ENCODE measurements at regions not wholly inside any gene's neighbourhood (a gene's known extent, or its start where the extent isn't known, plus 50 kb on each side); places are given as distances from the start of the nearest gene placed in this dataset.

- BruUV-seq (replicated peaks) = no TSS peak
- DNase-seq (ENCODE audit: low read depth, low spot score) (no peak), FAIRE-seq (no peak)
- H3K36me3 ChIP-seq (ENCODE audit: control insufficient read depth in 2 of 2, extremely low read depth in 1 of 2, insufficient read depth in 2 of 2, low read length in 2 of 2) = no peaks in the 10 kb centered on the region
- H4K20me1 ChIP-seq (replicated peaks; ENCODE audit: control insufficient read depth, extremely low read depth, insufficient read depth, low read length) = no peaks in the 10 kb centered on the region
- H2AFZ ChIP-seq (ENCODE audit: low read depth, low read length) = no peak overlapping the region
- H3K27ac ChIP-seq (ENCODE audit: insufficient read depth, low read depth, low read length) = no peak overlapping the region
- H3K27me3 ChIP-seq (ENCODE audit: control insufficient read depth in 2 of 2, insufficient read depth in 2 of 2, low read length in 2 of 2) = no peaks in the 10 kb centered on the region
- H3K4me2 ChIP-seq (ENCODE audit: insufficient read depth, low read length) = no peak overlapping the region
- dilution Hi-C loops (cut with MboI; ENCODE audit: extremely low pct_ligation_motif_present, low sequenced_read_pairs) = no loop called here
- H3K9me3 ChIP-seq (replicated peaks; ENCODE audit: control insufficient read depth, insufficient read depth, low read length) = no peaks in the 10 kb centered on the region
- ChIA-PET POLR2A (no interaction called here), CTCF (no interaction called here)
- H3K9me1 ChIP-seq (replicated peaks; ENCODE audit: control insufficient read depth, extremely low read depth, insufficient read depth, low read length) = no peaks in the 10 kb centered on the region
- no peak overlapping the region for H3K9ac ChIP-seq (replicated peaks; ENCODE audit: extremely low read depth, insufficient read depth, low read length)
- TF ChIP-seq POLR2AphosphoS5 (IDR thresholded peaks at IDR 0.05; ENCODE audit: insufficient read depth, low read depth, low read length) (no peak), MAX (IDR thresholded peaks at IDR 0.05; ENCODE audit: insufficient read depth, insufficient read length) (no peak), POLR2A (IDR thresholded peaks at IDR 0.05; ENCODE audit: low read depth, low read length) (no peak), JUN (IDR thresholded peaks at IDR 0.05; ENCODE audit: borderline replicate concordance, insufficient read depth, insufficient read length, low read depth) (no peak), CTCF (IDR thresholded peaks at IDR 0.05; ENCODE audit: extremely low read depth in 1 of 2, insufficient read depth in 1 of 2, low read depth in 1 of 2, low read length in 2 of 2) (no peak), EZH2 (IDR thresholded peaks at IDR 0.05; ENCODE audit: borderline replicate concordance, low read depth, low read length, severe bottlenecking) (no peak), GATA2 (IDR thresholded peaks at IDR 0.05; ENCODE audit: insufficient read depth, insufficient read length, low read depth, low read length) (no peak), FOS (IDR thresholded peaks at IDR 0.05; ENCODE audit: borderline replicate concordance, insufficient read depth, low read length) (no peak), MYC (IDR thresholded peaks at IDR 0.05; ENCODE audit: low read depth, low read length) (no peak)
- no peaks in the 10 kb centered on the region for H3K79me2 ChIP-seq (ENCODE audit: control insufficient read depth, insufficient read depth, low read length)
- H3K4me3 ChIP-seq (replicated peaks in 1 of 3; ENCODE audit: insufficient read depth in 1 of 3, low read depth in 1 of 3, low read length in 3 of 3) = no peak overlapping the region
- no peaks in the 10 kb centered on the region for H3K4me1 ChIP-seq (ENCODE audit: control insufficient read depth, extremely low read depth, insufficient read depth, low read length)
- intact Hi-C loops (cut with micrococcal nuclease) = no loop called here
Observed at GRCh38 chr5:89080467-89081116, 197.6 kb upstream of the MEF2C start.

Data from endothelial cell of umbilical vein (primary cell).